Neural progenitor cell (in vitro differentiated cells): ENCODE measurements at regions not wholly inside any gene's neighbourhood (a gene's known extent, or its start where the extent isn't known, plus 50 kb on each side); places are given as distances from the start of the nearest gene placed in this dataset.

ENCODE experiments used
- EZH2 ChIP-seq: fragments of 200-600 bp; sonication (generic); IDR thresholded peaks from 2 replicates; pipeline ENCODE4 v1.6.1; 2017; ENCODE audit warnings: antibody characterized with exemption, mild to moderate bottlenecking, moderate library complexity
- TF ChIP-seq, protein P1 (sequence below): fragments of 200-600 bp; sonication (generic); IDR thresholded peaks from 2 replicates; pipeline ENCODE4 v1.5.1; 2017; ENCODE audit warnings: antibody characterized with exemption, mild to moderate bottlenecking

DNA sequence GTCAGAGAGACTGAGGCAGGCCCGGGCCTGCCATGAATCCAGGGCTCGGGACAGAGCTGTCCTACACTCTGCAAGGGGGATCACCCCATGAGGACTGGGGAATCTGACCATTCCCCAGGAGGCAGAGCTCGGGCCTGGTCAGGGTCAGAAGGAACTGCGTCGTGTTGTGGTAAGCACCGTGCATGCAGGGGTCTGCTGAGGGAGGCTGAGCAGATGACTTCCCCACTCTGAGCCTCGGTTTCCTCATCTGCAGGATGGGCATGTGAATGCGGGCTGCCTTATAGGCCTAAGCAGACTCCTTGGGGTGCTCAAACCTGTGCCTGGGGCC is 61.6 kb upstream of the IQSEC1 start:
- TF ChIP-seq, protein P1, sequence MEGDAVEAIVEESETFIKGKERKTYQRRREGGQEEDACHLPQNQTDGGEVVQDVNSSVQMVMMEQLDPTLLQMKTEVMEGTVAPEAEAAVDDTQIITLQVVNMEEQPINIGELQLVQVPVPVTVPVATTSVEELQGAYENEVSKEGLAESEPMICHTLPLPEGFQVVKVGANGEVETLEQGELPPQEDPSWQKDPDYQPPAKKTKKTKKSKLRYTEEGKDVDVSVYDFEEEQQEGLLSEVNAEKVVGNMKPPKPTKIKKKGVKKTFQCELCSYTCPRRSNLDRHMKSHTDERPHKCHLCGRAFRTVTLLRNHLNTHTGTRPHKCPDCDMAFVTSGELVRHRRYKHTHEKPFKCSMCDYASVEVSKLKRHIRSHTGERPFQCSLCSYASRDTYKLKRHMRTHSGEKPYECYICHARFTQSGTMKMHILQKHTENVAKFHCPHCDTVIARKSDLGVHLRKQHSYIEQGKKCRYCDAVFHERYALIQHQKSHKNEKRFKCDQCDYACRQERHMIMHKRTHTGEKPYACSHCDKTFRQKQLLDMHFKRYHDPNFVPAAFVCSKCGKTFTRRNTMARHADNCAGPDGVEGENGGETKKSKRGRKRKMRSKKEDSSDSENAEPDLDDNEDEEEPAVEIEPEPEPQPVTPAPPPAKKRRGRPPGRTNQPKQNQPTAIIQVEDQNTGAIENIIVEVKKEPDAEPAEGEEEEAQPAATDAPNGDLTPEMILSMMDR: no peak
- TF ChIP-seq EZH2: no peak
